Ramos (cell line): ENCODE measurements at regions not wholly inside any gene's neighbourhood (a gene's known extent, or its start where the extent isn't known, plus 50 kb on each side); places are given as distances from the start of the nearest gene placed in this dataset.
"Not testable (repeated sequence)": the region's sequence is repeated elsewhere in the genome, so short reads cannot be mapped to it uniquely, and the experiment has no call there.

ENCODE experiments used
- in situ Hi-C: fragments of 300-500 bp; cut with MboI; formaldehyde crosslinking; loops from one replicate; pipeline ENCODE4 v1.14.3; 2022; ENCODE audit warnings: low sequenced_read_pairs; ENCODE audit not compliant: unreplicated experiment

DNA sequence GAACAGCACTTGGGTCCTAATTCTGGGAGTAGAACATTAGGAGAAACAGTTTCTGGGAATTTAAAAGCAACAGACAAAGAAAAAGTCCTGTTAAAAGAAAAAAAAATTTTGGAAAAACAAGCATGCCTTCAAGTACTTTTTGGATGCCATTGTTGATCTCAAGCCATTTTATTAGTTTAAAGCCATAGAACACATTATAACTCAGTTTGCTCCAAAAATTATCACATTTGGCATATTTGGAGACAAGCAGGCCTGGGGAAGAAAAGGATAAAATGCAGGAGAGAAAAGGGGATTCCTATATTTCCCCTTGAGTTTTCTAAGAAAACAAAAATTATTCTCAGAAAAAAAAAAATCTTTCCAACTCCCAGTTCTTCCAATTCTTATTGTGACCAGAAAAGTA is 146.8 kb downstream of the TENT5C start:
- in situ Hi-C loops: no loop called here

DNA sequence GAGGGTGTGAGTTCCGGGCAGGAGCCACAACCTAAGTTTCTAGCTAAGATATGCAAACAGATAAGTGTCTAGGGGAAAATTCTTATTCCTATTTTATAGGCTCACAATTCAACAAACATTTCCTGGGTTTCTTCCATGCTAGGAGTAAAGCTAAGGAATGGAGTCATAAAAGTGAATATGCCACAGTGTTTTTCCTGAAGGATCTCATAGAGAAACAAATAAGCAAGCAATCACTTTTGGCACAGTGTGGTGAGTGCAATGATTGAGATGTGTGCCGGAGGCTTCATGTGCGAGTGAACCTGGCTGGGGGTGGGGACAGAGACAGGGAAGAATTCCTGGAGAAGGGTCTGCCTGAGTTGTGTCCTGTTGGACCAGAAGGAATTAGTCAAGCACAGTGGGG is 147.4 kb downstream of the TENT5C start:
- in situ Hi-C loops: no loop called here

DNA sequence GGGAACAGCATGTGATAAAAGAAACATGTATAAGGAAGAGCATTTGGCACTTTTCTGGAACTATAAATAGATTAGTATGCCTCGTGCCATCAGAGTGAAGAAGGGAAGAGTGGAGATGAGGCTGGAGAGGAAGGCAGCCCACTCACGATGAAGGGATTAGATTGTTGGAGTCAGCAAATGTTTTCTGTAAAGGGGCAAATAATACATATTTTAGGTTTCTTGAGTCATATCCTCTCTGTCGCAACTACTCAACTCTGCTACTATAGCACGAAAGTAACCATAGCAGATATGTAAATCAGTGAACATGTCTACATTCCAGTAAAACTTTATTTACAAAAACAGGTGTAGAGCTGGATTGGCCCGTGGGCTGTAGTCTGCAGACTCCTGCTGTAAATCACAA is 147.8 kb downstream of the TENT5C start:
- in situ Hi-C loops: no loop called here

DNA sequence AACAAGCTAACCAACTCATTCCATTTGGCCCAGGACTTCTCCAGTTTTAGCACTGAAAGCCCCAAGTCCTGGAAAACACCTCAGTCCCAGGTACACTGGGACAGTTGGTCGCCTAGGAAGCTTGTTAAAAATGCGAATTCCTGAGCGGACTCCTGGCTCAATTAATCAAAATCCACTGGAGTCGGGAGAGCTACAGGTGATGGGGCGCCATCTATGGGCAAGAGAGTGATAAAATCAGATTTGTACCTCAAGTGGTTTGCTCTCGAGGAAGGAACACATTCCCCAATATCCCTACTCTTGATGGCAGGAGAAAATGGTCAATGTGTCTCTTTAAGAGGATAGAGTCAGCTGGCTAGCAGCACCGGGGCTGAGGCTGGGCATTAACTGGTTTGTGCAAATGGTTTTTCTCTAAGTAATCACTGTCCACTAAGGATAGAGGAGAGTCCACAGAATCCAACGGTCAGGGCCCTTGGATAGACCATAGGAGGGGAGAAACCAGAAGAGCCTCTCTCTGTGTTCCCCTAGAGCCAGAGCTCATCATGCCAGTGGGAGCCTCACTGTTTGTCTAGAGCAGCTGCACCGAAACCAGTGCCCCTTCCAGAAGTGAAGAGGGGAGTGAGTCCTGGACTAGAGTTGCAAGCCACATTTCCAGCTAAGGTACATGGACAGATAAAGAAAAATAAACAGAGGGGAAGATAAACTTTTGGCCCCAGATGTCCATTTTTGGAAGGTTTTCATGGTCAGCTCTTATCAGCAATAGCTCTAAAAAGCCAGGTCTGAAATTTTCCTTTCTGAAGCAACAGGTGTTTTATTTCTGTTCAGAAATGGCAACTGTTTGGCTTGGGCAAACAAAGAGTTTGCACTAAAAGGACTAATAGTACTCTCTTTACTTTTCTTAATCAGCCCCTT is 148.5 kb downstream of the TENT5C start:
- in situ Hi-C loops: no loop called here

DNA sequence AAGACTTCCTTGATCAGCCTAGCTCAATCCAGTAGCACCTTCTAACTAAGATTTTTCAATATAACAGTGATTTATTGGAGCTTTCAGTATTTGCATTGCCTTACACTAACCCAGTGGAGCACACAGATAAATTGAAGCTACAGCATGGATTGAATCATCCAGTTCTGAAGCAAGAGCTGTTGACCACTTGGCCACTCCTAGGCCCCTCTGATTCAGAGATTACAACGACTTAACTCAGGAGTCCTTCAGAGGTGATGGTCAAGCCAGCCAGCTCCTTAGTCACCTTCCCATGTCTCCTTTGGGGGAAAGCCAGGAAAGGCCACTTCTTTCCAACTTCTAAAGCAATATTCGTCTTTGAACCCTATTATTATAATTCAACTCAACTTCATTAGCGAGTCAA is 151.8 kb downstream of the TENT5C start:
- in situ Hi-C loops: loop anchor here (5.0 kb wide), 1 partner anchor 220 kb away; no protein-coding TSS in a partner anchor

DNA sequence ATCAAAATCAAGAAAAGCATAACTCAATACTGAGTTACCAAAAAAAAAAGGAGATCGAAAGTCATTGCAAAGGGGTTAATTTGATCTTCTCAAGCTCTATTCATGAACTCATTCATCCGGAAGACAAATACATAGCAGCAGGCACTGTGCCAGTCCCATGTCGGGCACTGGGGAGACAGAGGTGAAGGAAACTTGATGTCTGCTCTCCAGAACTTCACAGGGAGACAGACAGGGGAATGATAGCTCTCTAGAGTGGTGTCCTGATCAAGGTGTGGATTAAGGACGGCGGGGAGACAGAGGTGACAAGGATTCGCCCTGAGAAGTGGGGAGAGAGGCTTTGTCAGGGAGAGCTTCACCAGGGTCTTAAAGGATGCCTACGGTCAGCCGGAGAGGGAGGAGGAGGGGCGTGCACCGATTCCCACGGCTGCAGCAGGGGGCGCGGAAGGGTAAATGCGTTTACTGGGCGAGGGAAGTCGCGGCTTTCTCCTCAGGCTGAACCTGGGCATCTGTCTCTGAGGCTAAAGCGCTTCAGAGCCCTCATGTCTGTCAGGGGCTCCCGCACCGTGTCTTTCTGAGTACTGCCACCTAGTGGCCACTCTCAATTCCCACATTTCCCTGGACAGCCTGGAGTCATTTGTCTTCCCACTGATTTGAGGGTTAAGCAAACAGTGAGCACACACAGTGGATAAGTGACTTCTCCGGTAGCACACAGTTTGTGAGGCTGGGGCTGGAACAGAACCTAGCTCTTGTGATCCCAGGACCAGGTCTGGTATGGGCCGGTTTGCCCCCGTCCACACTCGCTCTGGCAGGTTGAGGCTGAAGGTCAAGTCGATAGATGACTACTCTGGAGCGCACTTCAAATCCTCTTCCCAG is 152.8 kb downstream of the TENT5C start:
- in situ Hi-C loops: loop anchor here (5.0 kb wide), 1 partner anchor 221 kb away; no protein-coding TSS in a partner anchor

DNA sequence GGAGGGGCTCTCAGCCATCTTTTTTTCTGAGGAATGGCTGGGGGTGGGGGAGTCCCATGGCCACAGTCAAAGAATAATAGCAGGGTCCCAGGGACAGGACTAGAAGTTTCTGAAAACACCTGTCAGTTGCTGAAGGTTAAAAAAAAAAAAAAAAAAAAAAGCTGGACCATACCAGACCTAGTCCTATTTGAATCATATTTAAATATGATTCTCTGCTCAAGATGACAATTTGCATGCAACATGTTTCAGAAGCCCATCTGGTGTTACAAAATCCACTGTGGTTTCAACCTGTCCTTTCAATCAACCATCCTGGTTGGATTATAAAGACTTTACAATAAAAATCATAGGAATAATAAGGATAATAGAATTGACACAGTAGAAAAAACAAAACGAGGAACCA is 153.7 kb downstream of the TENT5C start:
- in situ Hi-C loops: loop anchor here (5.0 kb wide), 1 partner anchor 222 kb away; no protein-coding TSS in a partner anchor

DNA sequence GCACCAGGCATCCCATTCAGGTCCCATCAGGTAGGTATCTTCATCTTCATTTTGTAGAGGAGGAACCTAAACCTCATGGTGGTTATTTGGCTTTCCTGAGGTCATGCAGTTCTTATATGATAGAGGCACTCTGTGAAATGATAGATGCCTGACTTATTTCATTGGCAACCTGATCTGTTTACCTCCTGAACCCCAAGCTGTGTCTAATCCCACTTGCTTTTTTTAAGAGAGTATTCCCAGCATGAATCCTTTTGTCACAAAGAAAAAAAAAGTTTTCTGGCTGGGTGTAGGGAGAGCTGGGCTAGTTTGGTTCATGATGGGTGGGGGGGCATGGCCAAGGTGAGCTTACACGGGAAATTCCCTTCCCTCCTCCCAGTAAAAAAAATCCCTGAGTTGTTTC is 154.2 kb downstream of the TENT5C start:
- in situ Hi-C loops: no loop called here

DNA sequence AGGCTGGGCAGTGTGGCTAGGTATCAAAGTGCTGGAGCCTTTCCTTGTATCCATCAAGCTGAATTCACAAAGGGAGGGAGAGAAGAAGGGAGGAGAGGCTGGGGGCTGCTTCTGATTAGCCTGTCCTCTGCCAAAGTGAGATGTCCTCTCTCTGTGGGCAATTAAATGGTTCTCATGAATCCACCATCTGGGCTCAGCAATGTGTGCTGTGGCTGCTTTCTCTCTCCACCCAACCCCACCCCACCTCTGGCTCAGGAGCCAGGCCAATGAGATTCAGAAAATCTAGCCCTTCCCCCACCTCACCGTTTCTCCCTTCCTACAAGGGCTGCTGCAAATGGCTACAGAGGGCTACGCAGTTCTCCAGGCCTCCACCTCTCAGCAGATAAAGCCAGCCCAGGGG is 154.6 kb downstream of the TENT5C start:
- in situ Hi-C loops: no loop called here

DNA sequence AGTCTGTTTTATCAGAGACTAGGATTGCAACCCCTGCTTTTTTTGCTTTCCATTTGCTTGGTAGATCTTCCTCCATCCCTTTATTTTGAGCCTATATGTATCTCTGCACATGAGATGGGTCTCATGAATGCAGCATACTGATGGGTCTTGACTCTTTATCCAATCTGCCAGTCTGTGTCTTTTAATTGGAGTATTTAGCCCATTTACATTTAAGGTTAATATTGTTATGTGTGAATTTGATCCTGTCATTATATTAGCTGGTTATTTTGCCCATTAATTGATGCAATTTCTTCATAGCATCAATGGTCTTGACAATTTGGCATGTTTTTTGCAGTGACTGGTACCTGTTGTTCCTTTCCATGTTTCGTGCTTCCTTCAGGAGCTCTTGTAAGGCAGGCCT is 161.7 kb downstream of the GDAP2 start:
- in situ Hi-C loops: not testable (repeated sequence)

DNA sequence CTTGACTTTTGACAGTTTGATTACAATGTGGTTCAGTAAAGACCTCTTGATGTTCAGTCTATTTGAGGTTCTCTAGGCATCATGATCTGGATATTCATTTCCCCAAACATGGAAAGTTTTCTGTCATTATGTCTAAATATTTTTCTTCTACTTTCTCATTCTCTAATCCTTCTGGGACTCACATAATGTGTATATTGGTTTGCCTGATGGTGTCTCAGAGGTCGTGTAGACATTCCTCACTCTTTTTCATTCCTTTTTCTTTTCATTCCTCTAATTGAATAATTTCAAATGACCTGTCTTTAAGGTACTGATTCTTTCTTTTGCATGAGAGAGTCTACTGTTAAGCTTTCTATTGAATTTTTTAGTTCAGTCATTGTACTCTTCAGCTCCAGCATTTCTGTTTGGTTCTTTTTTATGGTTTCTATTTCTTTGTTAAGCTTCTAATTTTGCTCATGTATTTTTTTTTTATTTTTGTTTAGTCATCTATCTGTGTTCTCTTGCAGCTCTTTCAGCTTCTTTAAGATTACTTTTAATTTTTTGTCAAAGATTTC is 158.4 kb downstream of the GDAP2 start:
- in situ Hi-C loops: no loop called here

DNA sequence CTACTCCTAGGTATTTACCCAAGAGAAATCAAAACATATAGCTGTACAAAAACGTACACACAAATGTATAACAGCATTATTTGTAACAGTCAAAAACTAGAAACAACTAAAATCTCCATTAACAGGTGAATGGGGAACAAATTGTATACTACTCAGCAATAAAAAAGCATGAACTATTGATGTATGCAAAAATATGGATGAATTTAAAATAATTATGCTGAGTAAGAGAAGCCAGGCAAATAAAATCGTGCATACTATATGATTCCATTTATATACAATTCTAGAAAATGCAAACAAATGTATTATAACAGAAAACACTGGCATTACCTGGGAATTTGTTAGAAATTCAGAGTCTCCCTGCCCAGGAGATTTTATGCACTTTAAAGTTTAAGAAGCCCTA is 150.1 kb downstream of the GDAP2 start:
- in situ Hi-C loops: no loop called here

DNA sequence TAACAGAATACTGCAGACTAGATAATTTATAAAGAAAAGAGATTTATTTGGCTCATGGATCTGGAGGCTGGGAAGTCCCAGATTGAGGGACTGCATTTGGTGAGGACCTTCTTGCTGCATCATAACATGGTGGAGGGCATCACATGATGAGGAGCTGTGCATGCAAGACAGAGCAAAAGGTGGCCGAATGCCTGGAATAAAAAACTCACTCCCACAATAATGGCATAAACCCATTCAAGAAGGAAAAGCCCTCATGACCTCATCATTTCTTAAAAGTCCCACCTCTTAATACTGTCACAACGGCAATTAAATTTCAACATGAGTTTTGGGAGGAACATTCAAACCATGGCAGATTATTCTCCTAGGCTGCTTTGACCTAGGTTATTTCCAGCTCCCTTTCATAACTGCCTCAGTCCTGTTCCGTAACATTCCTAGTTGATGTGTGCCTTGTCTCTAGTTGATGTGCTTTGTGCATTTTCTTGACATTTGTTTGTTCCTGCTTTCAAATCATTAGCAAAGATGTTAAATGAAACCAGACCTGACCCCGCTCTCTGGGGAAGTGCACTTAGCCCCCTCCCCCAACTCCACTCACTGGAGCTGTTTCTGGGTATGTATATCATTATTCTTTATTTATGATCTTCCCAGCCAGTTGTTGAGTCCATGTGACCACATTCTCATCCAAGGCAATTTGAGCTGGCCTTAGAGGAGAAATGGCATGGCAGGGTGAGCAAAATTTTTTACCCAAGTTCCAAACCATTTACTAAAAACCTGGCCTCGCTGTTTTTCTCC is 148.5 kb downstream of the GDAP2 start:
- in situ Hi-C loops: no loop called here

DNA sequence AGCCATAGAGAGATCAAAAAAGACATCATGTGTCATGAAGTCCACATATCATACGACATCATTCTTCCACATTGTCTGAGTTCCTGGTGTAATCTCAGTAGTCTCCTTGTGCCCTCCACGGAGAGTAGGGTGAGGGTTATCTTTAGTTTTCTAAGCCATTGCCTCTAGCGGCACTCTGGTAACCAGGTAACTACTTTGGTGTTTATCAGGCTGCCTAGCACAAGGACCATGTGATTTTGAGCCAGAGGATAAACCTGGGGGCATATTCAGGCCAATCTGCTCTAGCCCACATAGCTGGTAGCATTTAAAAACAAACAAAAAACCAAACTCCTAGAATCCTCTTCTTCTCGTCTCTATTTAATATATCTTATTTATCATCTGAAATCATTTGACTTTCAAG is 147.4 kb downstream of the GDAP2 start:
- in situ Hi-C loops: no loop called here

DNA sequence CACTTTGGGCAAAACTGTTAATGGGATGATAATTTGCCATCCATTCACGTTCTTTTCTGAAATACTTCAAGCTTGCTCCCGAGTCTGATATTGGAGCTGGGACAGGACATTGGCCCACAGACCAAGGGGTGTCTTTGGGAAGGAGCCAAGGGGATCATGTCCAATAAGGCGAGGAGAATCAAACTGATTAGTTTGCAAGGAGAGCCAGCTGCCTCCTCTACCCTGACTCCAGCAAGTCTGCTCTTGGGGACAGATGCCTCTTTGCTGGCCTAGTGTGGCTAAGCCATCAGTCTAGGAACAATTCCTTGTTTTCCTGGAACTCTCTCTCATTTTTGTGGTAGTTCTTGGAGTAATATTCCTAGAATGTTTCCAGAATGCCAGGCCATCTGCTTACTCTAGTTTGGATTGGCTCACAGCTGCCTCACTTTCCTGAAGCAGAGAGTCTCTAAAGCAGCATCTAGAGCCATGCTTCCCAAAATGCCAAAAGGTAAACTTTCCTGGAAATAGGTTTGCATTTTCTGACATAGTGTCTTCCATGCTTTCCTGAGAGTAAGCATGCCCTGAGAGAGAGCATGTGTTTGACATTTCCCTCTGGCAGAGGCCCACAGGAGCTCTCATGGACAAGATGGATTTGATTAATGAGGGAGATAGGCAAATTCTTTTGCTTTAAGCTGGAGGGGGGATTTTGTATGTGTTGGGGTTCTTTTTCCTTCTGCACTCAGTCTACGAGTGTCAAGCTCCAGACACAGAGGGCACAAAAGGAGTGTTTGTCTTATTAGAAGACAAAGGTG is 145.6 kb downstream of the GDAP2 start:
- in situ Hi-C loops: no loop called here

DNA sequence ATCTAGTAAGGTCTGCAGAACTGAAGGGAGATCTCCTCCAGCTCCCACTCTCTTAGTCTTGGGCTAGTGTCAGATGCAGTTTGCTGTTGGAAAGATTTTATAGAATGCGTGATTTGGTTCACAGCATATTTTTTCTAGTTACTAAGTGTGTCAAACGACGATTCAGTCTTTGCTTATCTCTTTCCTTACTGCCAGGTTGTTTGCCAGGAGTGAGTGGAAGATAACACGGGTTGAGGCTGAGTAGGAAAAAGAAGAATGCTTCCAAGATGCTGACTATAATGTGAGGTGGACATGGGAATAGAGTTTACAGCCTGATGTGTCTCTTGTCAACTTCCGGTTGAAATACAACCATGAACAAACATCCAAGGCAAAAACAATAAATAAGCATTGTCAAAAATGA is 141.4 kb downstream of the GDAP2 start:
- in situ Hi-C loops: no loop called here

DNA sequence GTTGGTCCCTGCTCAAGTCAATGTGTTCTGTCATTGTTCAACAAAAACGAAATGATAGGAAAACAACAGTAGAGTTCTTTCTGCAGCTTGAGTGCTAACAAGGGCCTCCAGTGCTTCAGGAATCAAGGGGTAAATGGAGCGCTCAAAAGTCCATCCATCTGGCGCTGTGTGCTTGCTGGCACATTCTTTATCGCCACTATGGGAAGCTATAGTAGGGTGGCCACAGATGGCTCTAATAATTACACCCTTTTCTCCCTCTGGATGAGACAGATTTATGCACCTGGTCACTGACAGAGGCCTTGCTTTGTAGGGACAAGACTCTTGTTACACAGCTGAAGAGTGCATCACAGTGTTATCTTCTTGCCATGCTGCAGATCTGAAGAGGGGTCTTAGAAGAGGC is 136.0 kb downstream of the GDAP2 start:
- in situ Hi-C loops: no loop called here

DNA sequence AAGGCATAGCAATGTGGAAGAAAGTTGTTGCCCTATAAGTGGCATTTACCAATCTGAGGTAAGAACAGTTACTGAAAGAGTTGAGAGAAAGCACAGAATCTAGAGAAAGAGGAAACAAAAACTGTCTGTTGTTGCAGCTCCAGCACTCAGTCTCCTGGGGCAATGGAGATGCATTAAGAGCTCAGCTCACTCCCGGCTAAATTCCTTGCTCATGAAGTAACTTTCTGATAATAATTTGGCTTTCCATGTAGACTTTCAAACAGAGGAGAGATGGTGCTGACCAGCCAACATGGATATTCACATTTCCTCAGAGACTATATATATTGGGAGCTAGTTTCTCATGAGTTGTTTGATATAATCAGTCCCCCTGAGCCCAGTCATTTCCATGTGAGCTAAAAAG is 135.3 kb downstream of the GDAP2 start:
- in situ Hi-C loops: no loop called here

DNA sequence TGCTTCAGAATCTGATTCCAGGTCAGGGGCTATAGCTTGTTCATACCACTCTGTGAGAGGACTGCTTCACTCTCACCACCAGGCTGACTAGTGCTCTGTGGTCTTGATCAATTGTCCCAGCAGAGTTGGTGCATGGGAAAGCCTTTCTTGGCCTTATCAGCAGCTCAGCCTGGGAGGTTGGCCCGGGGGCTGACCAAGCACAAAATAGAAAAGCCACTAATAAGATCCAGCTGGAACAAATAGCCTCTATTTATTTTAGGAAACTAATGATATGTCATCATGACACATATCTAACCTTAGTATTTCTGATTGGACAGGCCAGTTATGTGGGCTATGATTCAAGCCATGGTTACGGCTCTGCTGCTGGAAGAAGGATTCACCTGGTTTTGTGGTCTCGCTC is 134.2 kb downstream of the GDAP2 start:
- in situ Hi-C loops: no loop called here
